ENCODE measurements at regions not wholly inside any gene's neighbourhood (a gene's known extent, or its start where the extent isn't known, plus 50 kb on each side); places are given as distances from the start of the nearest gene placed in this dataset.

DNA sequence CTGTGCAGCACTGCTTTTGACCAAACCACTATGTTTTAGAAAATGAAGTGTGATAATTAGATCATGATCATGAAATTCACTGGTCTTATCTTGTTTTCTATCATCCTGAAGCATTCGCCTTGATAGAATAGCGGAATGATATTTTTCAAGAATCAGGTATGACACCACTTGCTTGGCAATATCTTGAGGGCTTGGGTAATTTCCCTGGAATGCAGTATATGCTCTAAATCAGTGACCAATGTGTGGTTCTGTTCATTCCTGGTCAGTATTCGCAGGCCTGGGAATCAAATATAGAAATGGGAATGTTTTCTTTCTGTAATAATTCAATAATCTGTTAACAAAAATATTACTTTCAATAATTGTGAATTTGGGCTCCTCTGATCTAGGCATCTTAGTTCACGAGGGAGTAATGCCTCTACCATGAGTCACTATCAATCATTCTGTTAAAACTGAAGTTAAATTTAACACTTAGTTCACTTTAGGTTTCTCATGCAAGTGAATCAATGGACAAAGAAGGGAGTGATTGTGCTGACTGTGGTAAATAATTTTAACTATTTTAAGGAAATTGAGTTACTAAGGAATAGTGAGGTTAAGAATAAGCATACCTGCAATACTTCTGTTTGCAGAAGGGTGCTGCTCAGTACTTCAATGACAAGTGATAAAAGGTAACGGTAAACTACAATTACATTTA is 137.9 kb downstream of the PCDH20 start:
- TF ChIP-seq EZH2 (IDR thresholded peaks at IDR 0.05; ENCODE audit: low read depth, low read length, severe bottlenecking) (no peak), YY1 (IDR thresholded peaks at IDR 0.05; ENCODE audit: low read depth, low read length) (no peak), CHD2 (IDR thresholded peaks at IDR 0.05; ENCODE audit: low read length) (no peak), MAFK (IDR thresholded peaks at IDR 0.05; ENCODE audit: low read depth, low read length) (no peak), RAD21 (IDR thresholded peaks at IDR 0.05 in 1 of 2, conservative IDR thresholded peaks at IDR 0.05 in 1 of 2; ENCODE audit: low read depth in 2 of 2, low read length in 2 of 2) (no peak)
- TF ChIP-seq, protein P1, sequence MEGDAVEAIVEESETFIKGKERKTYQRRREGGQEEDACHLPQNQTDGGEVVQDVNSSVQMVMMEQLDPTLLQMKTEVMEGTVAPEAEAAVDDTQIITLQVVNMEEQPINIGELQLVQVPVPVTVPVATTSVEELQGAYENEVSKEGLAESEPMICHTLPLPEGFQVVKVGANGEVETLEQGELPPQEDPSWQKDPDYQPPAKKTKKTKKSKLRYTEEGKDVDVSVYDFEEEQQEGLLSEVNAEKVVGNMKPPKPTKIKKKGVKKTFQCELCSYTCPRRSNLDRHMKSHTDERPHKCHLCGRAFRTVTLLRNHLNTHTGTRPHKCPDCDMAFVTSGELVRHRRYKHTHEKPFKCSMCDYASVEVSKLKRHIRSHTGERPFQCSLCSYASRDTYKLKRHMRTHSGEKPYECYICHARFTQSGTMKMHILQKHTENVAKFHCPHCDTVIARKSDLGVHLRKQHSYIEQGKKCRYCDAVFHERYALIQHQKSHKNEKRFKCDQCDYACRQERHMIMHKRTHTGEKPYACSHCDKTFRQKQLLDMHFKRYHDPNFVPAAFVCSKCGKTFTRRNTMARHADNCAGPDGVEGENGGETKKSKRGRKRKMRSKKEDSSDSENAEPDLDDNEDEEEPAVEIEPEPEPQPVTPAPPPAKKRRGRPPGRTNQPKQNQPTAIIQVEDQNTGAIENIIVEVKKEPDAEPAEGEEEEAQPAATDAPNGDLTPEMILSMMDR (IDR thresholded peaks at IDR 0.05; ENCODE audit: control extremely low read depth in 1 of 3, insufficient read depth in 1 of 3, low read depth in 1 of 3, low read length in 3 of 3) = no peak
- TF ChIP-seq, protein P2, sequence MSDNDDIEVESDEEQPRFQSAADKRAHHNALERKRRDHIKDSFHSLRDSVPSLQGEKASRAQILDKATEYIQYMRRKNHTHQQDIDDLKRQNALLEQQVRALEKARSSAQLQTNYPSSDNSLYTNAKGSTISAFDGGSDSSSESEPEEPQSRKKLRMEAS (IDR thresholded peaks at IDR 0.05) = no peak
